A549 (cell line): ENCODE measurements at regions not wholly inside any gene's neighbourhood (a gene's known extent, or its start where the extent isn't known, plus 50 kb on each side); places are given as distances from the start of the nearest gene placed in this dataset.

Experiments
- CHD2 ChIP-seq: fragments of 150-350 bp; IDR thresholded peaks from 2 replicates; pipeline ENCODE4 v1.6.1; 2014; ENCODE audit warnings: low read length; ENCODE audit not compliant: partially characterized antibody
- FOSL2 ChIP-seq, 2 experiments: fragments of 450-650 bp in 1 of 2; fragments of >200 bp in 1 of 2; sonication (Bioruptor Twin) in 1 of 2; formaldehyde crosslinking; IDR thresholded peaks; 2 replicates each; pipeline versions ENCODE4 v1.5.0 to v1.6.1; 2016 to 2020; ENCODE audit warnings: mild to moderate bottlenecking in 1 of 2, moderate library complexity in 1 of 2
- JUNB ChIP-seq: fragments of >200 bp; sonication (Bioruptor Twin); formaldehyde crosslinking; IDR thresholded peaks from 2 replicates; pipeline ENCODE4 v1.6.1; 2016
- KDM1A ChIP-seq: fragments of 200-600 bp; sonication (generic); IDR thresholded peaks from 2 replicates; pipeline ENCODE4 v1.6.1; 2016; ENCODE audit warnings: low read depth, mild to moderate bottlenecking
- POLR2A ChIP-seq: IDR thresholded peaks from 2 replicates; pipeline ENCODE4 v1.6.1; 2012; ENCODE audit warnings: mild to moderate bottlenecking, low read length
- RAD21 ChIP-seq, 2 experiments: fragments of >200 bp in 1 of 2; sonication (Bioruptor Twin) in 1 of 2; formaldehyde crosslinking in 1 of 2; IDR thresholded peaks in 1 of 2; conservative IDR thresholded peaks in 1 of 2; 2 replicates in 1 of 2; 3 replicates in 1 of 2; pipeline ENCODE4 v1.6.1; 2012 to 2018; ENCODE audit warnings: inconsistent platforms in 1 of 2

GRCh38 chr1:232376632-232377493 is 253.1 kb downstream of the SIPA1L2 start:
- TF ChIP-seq RAD21 (conservative IDR thresholded peaks at IDR 0.05 in 1 of 2, IDR thresholded peaks at IDR 0.05 in 1 of 2) = no peak
- no peak for TF ChIP-seq FOSL2 (IDR thresholded peaks at IDR 0.05)
- no peak for TF ChIP-seq FOSL2 (CRISPR knock-in tag; IDR thresholded peaks at IDR 0.05)
- TF ChIP-seq JUNB = no peak
- TF ChIP-seq CHD2 = no peak
- TF ChIP-seq POLR2A = no peak
- no peak for TF ChIP-seq KDM1A
